Spleen (tissue), 7 donors: ENCODE measurements at regions not wholly inside any gene's neighbourhood (a gene's known extent, or its start where the extent isn't known, plus 50 kb on each side); places are given as distances from the start of the nearest gene placed in this dataset.

Experiments used
- POLR2A ChIP-seq, 3 donors: fragments of 450-650 bp; IDR thresholded peaks; one replicate each; pipeline ENCODE4 v1.5.1; 2017; ENCODE audit warnings: antibody characterized with exemption in 3 of 3, mild to moderate bottlenecking in 1 of 3
- POLR2AphosphoS5 ChIP-seq, 3 donors: sonication (generic); formaldehyde crosslinking; IDR thresholded peaks; one replicate each; pipeline ENCODE4 v1.5.1; 2017; ENCODE audit warnings: antibody characterized with exemption in 3 of 3
- TF ChIP-seq, protein P1 (sequence below), 11 experiments: fragments of 200-600 bp in 7 of 11; fragments of 450-650 bp in 4 of 11; sonication (generic) in 4 of 11; IDR thresholded peaks in 8 of 11; conservative IDR thresholded peaks in 3 of 11; 1 replicate in 7 of 11; 2 replicates in 4 of 11; pipeline versions ENCODE4 v1.4.0 to v1.8.0; 2016 to 2021; ENCODE audit warnings: antibody characterized with exemption in 11 of 11, inconsistent platforms in 4 of 11, mild to moderate bottlenecking in 1 of 11
- donor health status: DM: no; HTN: no; CAD: no; lungs with moderate emphysema.
- donor health status: DM: no; HTN: no; CAD: no.
- donor health status: DM: no; HTN: no; CAD: no.

- TF ChIP-seq POLR2AphosphoS5 (IDR thresholded peaks at IDR 0.05) (no peak), POLR2A (IDR thresholded peaks at IDR 0.05) (no peak)
- TF ChIP-seq, protein P1, sequence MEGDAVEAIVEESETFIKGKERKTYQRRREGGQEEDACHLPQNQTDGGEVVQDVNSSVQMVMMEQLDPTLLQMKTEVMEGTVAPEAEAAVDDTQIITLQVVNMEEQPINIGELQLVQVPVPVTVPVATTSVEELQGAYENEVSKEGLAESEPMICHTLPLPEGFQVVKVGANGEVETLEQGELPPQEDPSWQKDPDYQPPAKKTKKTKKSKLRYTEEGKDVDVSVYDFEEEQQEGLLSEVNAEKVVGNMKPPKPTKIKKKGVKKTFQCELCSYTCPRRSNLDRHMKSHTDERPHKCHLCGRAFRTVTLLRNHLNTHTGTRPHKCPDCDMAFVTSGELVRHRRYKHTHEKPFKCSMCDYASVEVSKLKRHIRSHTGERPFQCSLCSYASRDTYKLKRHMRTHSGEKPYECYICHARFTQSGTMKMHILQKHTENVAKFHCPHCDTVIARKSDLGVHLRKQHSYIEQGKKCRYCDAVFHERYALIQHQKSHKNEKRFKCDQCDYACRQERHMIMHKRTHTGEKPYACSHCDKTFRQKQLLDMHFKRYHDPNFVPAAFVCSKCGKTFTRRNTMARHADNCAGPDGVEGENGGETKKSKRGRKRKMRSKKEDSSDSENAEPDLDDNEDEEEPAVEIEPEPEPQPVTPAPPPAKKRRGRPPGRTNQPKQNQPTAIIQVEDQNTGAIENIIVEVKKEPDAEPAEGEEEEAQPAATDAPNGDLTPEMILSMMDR (IDR thresholded peaks at IDR 0.05 in 8 of 11, conservative IDR thresholded peaks at IDR 0.05 in 3 of 11) = no peak
These were observed 176.6 kb downstream of the KLF5 start for GRCh38 chr13:73235385-73235784.
